ENCODE measurements at regions not wholly inside any gene's neighbourhood (a gene's known extent, or its start where the extent isn't known, plus 50 kb on each side); places are given as distances from the start of the nearest gene placed in this dataset.

GRCh38 chr6:90758741-90759140 lies 171.9 kb upstream of the MAP3K7 start:
- TF ChIP-seq CTCF (IDR thresholded peaks at IDR 0.05; ENCODE audit: poor library complexity) = no peak
- TF ChIP-seq EZH2 (IDR thresholded peaks at IDR 0.05; ENCODE audit: borderline replicate concordance) = no peak

All from hepatocyte (in vitro differentiated cells).